Caco-2 (cell line): ENCODE measurements at regions not wholly inside any gene's neighbourhood (a gene's known extent, or its start where the extent isn't known, plus 50 kb on each side); places are given as distances from the start of the nearest gene placed in this dataset.

Experiments
- BruUV-seq: library from RNA; stranded (reverse); fragments of 400-500 nt; replicated peaks from 2 replicates; lab custom pipeline; 2021; lab: Mats Ljungman, UMichigan
- CTCF ChIA-PET: fragments of 300-600 bp; sonication (Branson Sonifier 250); formaldehyde crosslinking; loops from one replicate; lab custom pipeline; 2022; ENCODE audit warnings: antibody characterized with exemption; lab: Charles Lee
- POLR2A ChIA-PET: fragments of 300-600 bp; sonication (Branson Sonifier 250); formaldehyde crosslinking; loops from one replicate; lab custom pipeline; 2022; ENCODE audit warnings: antibody characterized with exemption; lab: Charles Lee
- DNase-seq, 2 experiments: peaks; one replicate each; pipeline versions ENCODE4 v3.0.0 to v3.0.0-alpha.2; 2020 to 2022
- H3K27me3 ChIP-seq: replicated peaks from 2 replicates; pipeline ENCODE4 v1.6.0; 2011; ENCODE audit warnings: low read length; ENCODE audit not compliant: control insufficient read depth, insufficient read depth
- H3K36me3 ChIP-seq: 2 replicates; pipeline ENCODE4 v1.5.1; 2011; ENCODE audit warnings: low read length; ENCODE audit not compliant: control insufficient read depth, insufficient read depth
- H3K4me1 ChIP-seq: fragments of 250-450 bp; sonication (Bioruptor Pico); 2 replicates; pipeline ENCODE4 v1.5.1; 2020; ENCODE audit warnings: mild to moderate bottlenecking
- H3K4me3 ChIP-seq: 2 replicates; pipeline ENCODE4 v1.5.1; 2011; ENCODE audit warnings: low read depth, mild to moderate bottlenecking, control low read depth, low read length
- H3K9me3 ChIP-seq: fragments of 250-450 bp; sonication (Bioruptor Pico); 2 replicates; pipeline ENCODE4 v1.5.1; 2020; ENCODE audit warnings: mild to moderate bottlenecking, moderate library complexity
- H3K27ac Mint-ChIP-seq: one replicate; pipeline ENCODE4 v1.8.0; 2022; ENCODE audit warnings: mixed read lengths; ENCODE audit not compliant: unreplicated experiment
- H3K27me3 Mint-ChIP-seq: one replicate; pipeline ENCODE4 v1.8.0; 2022; ENCODE audit warnings: mixed read lengths; ENCODE audit not compliant: insufficient read depth, unreplicated experiment
- H3K36me3 Mint-ChIP-seq: one replicate; pipeline ENCODE4 v1.8.0; 2022; ENCODE audit warnings: mild to moderate bottlenecking, mixed read lengths; ENCODE audit not compliant: insufficient read depth, unreplicated experiment
- H3K4me1 Mint-ChIP-seq: one replicate; pipeline ENCODE4 v1.8.0; 2022; ENCODE audit warnings: low read depth, mixed read lengths; ENCODE audit not compliant: unreplicated experiment
- H3K4me3 Mint-ChIP-seq: one replicate; pipeline ENCODE4 v1.8.0; 2022; ENCODE audit warnings: mild to moderate bottlenecking, moderate library complexity, mixed read lengths; ENCODE audit not compliant: unreplicated experiment
- H3K9me3 Mint-ChIP-seq: one replicate; pipeline ENCODE4 v1.8.0; 2022; ENCODE audit warnings: mixed read lengths; ENCODE audit not compliant: unreplicated experiment
- intact Hi-C: fragments of 100-400 bp; cut with micrococcal nuclease; formaldehyde crosslinking; loops from one replicate; pipeline ENCODE4 v1.10.0; 2022; ENCODE audit not compliant: unreplicated experiment
- TF ChIP-seq, protein P1 (sequence below), 2 experiments: fragments of 200-600 bp in 1 of 2; IDR thresholded peaks; 1 replicate in 1 of 2; 2 replicates in 1 of 2; pipeline versions ENCODE4 v1.5.1 to v1.8.0; 2011 to 2022; ENCODE audit warnings: antibody characterized with exemption in 1 of 2, control low read depth in 1 of 2, inconsistent platforms in 1 of 2, low read depth in 1 of 2, low read length in 1 of 2, mild to moderate bottlenecking in 1 of 2, moderate library complexity in 1 of 2; ENCODE audit not compliant: insufficient read depth in 1 of 2, severe bottlenecking in 1 of 2, unreplicated experiment in 1 of 2

DNA sequence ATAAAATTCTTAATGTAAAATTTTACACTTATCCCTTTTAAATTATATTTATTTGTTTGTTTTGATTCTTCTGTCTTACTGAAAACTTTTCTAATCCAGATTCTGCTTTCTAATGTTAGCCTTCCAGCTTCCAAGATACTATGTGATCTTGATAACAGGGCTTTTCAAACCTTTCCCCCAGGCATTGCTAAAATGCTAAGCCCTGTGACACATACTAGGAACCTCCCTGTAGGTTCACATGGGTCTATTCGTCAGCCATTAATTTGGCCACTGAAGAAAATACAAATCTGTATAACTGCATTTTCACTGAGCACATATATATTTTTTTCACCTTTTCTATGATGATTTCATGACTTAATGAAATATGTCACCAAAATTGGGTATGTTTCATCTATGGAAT, 92.8 kb upstream of the MAP4K3 start:
- Histone ChIP-seq H3K4me3 (no peak overlapping the region), H3K27me3 (no peaks in the 10 kb centered on the region), H3K9me3 (no peaks in the 10 kb centered on the region), H3K4me1 (no peaks in the 10 kb centered on the region), H3K36me3 (no peaks in the 10 kb centered on the region)
- no TSS peak for BruUV-seq
- Mint-ChIP-seq H3K27me3 (no peaks in the 10 kb centered on the region), H3K27ac (no peak overlapping the region), H3K4me3 (no peak overlapping the region), H3K4me1 (peaks cover 7% of the 10 kb centered on the region), H3K36me3 (no peaks in the 10 kb centered on the region), H3K9me3 (no peaks in the 10 kb centered on the region)
- TF ChIP-seq, protein P1, sequence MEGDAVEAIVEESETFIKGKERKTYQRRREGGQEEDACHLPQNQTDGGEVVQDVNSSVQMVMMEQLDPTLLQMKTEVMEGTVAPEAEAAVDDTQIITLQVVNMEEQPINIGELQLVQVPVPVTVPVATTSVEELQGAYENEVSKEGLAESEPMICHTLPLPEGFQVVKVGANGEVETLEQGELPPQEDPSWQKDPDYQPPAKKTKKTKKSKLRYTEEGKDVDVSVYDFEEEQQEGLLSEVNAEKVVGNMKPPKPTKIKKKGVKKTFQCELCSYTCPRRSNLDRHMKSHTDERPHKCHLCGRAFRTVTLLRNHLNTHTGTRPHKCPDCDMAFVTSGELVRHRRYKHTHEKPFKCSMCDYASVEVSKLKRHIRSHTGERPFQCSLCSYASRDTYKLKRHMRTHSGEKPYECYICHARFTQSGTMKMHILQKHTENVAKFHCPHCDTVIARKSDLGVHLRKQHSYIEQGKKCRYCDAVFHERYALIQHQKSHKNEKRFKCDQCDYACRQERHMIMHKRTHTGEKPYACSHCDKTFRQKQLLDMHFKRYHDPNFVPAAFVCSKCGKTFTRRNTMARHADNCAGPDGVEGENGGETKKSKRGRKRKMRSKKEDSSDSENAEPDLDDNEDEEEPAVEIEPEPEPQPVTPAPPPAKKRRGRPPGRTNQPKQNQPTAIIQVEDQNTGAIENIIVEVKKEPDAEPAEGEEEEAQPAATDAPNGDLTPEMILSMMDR (IDR thresholded peaks at IDR 0.05; ENCODE audit: insufficient read depth in 1 of 2, low read depth in 1 of 2, low read length in 1 of 2, severe bottlenecking in 1 of 2, unreplicated experiment in 1 of 2): no peak
- DNase-seq: no peak
- intact Hi-C loops: loop anchor here (2.0 kb wide), 1 partner anchor 17 kb away; no protein-coding TSS in a partner anchor
- POLR2A ChIA-PET: no interaction called here
- CTCF ChIA-PET: no interaction called here

DNA sequence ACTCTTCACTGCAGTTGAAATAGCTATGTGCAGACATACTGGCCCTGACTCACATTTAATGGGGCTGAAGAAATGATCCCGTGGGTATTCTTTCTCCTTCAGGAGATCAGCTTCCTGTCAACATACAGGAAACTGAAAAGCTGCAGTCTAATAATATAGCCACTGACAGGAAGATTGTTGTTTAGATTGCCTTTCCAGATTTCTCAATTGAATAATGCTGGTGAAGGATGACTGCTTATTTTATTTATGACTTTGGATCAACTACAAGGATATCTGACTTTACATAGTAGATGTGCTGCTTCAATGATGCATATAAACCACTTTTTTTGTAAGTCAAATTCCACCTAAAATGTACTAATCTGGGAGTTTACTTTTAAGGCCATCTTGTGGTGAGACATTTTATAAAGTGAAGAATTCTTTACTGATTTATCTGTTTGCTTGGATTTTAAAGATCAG, 93.4 kb upstream of the MAP4K3 start:
- Mint-ChIP-seq H3K4me3 (no peak overlapping the region), H3K9me3 (no peaks in the 10 kb centered on the region), H3K27ac (no peak overlapping the region), H3K27me3 (no peaks in the 10 kb centered on the region), H3K36me3 (no peaks in the 10 kb centered on the region), H3K4me1 (peaks cover 7% of the 10 kb centered on the region)
- TF ChIP-seq, protein P1 (IDR thresholded peaks at IDR 0.05; ENCODE audit: insufficient read depth in 1 of 2, low read depth in 1 of 2, low read length in 1 of 2, severe bottlenecking in 1 of 2, unreplicated experiment in 1 of 2): no peak
- ChIA-PET CTCF (no interaction called here), POLR2A (no interaction called here)
- no peaks in the 10 kb centered on the region for H3K27me3 ChIP-seq
- no peak for DNase-seq
- no peaks in the 10 kb centered on the region for H3K4me1 ChIP-seq
- H3K36me3 ChIP-seq: no peaks in the 10 kb centered on the region
- intact Hi-C loops: loop anchor here (2.0 kb wide), 1 partner anchor 18 kb away; no protein-coding TSS in a partner anchor
- no TSS peak for BruUV-seq
- no peak overlapping the region for H3K4me3 ChIP-seq
- no peaks in the 10 kb centered on the region for H3K9me3 ChIP-seq

DNA sequence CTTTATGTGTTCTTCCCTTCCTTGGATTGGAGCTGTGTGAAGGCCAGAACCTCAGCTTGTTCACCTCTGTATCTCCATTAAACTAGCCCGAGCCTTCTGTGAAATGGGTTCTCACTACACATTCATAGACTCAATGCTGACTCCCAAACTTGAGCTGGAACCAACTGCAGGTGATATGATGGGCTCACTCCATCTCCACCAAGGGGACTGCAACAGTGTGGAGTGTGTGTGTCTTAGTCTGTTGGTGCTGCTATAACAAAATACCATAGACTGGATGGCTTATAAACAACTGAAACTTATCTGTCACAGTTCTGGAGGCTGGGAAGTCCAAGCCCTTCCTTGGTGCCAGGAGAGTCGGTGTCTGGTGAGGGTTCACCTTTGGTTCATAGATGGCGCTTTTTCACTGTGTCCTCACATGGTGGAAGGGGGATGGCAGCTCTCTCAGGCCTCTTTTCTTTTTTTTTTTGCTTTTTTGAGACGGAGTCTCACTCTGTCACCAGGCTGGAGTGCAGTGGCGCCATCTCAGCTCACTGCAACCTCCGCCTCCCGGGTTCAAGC, 94.2 kb upstream of the MAP4K3 start:
- Histone ChIP-seq H3K9me3 (no peaks in the 10 kb centered on the region), H3K36me3 (no peaks in the 10 kb centered on the region), H3K4me3 (no peak overlapping the region), H3K27me3 (no peaks in the 10 kb centered on the region), H3K4me1 (no peaks in the 10 kb centered on the region)
- POLR2A ChIA-PET: no interaction called here
- Mint-ChIP-seq H3K9me3 (no peaks in the 10 kb centered on the region), H3K27me3 (no peaks in the 10 kb centered on the region), H3K36me3 (no peaks in the 10 kb centered on the region), H3K4me1 (no peaks in the 10 kb centered on the region), H3K4me3 (no peak overlapping the region), H3K27ac (no peak overlapping the region)
- CTCF ChIA-PET: no interaction called here
- intact Hi-C loops: loop anchor here (2.0 kb wide), 1 partner anchor 18 kb away; no protein-coding TSS in a partner anchor
- TF ChIP-seq, protein P1 (IDR thresholded peaks at IDR 0.05; ENCODE audit: insufficient read depth in 1 of 2, low read depth in 1 of 2, low read length in 1 of 2, severe bottlenecking in 1 of 2, unreplicated experiment in 1 of 2): no peak
- no TSS peak for BruUV-seq
- DNase-seq: no peak
